Body of pancreas (tissue), 4 donors: ENCODE measurements at regions not wholly inside any gene's neighbourhood (a gene's known extent, or its start where the extent isn't known, plus 50 kb on each side); places are given as distances from the start of the nearest gene placed in this dataset.
"Not testable (repeated sequence)": the region's sequence is repeated elsewhere in the genome, so short reads cannot be mapped to it uniquely, and the experiment has no call there.

Source experiments
- CTCF ChIP-seq, 7 experiments: fragments of 450-650 bp in 4 of 7; fragments of 200-600 bp in 3 of 7; sonication (generic) in 3 of 7; IDR thresholded peaks; one replicate each; pipeline ENCODE4 v1.5.1; 2016 to 2019; ENCODE audit warnings: antibody characterized with exemption in 7 of 7
- POLR2A ChIP-seq, 3 donors: fragments of 450-650 bp; IDR thresholded peaks; one replicate each; pipeline ENCODE4 v1.6.1; 2016; ENCODE audit warnings: antibody characterized with exemption in 3 of 3, mild to moderate bottlenecking in 2 of 3

- TF ChIP-seq CTCF, POLR2A (IDR thresholded peaks at IDR 0.05): not testable (repeated sequence)
Observed at GRCh38 chr18:107464-107863, 50.9 kb upstream of the USP14 start.
